Skeletal muscle satellite cell (primary cell): ENCODE measurements at regions not wholly inside any gene's neighbourhood (a gene's known extent, or its start where the extent isn't known, plus 50 kb on each side); places are given as distances from the start of the nearest gene placed in this dataset.

Experiments used
- H3K27me3 ChIP-seq: 2 replicates; pipeline ENCODE4 v1.7.0; 2013; ENCODE audit warnings: low read length; ENCODE audit not compliant: control insufficient read depth, insufficient read depth
- H3K36me3 ChIP-seq: 2 replicates; pipeline ENCODE4 v1.7.0; 2013; ENCODE audit warnings: mild to moderate bottlenecking, control low read depth, low read length; ENCODE audit not compliant: insufficient read depth
- H3K4me1 ChIP-seq: 2 replicates; pipeline ENCODE4 v1.7.0; 2013; ENCODE audit warnings: low read length; ENCODE audit not compliant: control insufficient read depth, insufficient read depth
- H3K4me2 ChIP-seq: 2 replicates; pipeline ENCODE4 v1.7.0; 2013; ENCODE audit warnings: mild to moderate bottlenecking, low read length
- H3K4me3 ChIP-seq: 2 replicates; pipeline ENCODE4 v1.7.0; 2013; ENCODE audit warnings: low read length
- H3K9ac ChIP-seq: 2 replicates; pipeline ENCODE4 v1.7.0; 2013; ENCODE audit warnings: mild to moderate bottlenecking, low read depth, low read length, moderate library complexity
- H3K9me3 ChIP-seq: replicated peaks from 2 replicates; pipeline ENCODE4 v1.7.0; 2013; ENCODE audit warnings: mild to moderate bottlenecking, control low read depth, low read length

DNA sequence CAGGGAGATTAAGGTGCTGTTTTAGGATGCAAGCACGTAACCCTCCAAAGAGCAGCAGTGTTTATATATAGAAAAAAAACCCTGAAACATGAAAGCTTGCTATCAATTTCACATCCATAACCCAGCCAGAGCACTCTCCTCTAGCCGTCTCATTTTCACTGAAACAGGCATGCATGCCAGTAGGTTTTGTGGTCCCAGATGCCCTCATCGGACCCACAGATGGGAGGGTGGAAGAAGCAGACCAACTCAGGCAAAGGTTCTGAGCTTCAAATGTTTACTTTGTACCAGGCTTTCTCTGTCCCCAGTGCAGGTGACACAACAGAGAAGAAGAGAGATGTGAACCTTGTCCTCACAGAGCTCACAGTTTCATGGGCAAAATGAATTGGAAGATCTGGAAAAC, 127.4 kb upstream of the ATP10B start:
- Histone ChIP-seq H3K4me3 (no peak overlapping the region), H3K4me2 (no peak overlapping the region), H3K4me1 (no peaks in the 10 kb centered on the region), H3K36me3 (no peaks in the 10 kb centered on the region), H3K27me3 (no peaks in the 10 kb centered on the region), H3K9ac (no peak overlapping the region), H3K9me3 (peaks cover 10% of the 10 kb centered on the region)

DNA sequence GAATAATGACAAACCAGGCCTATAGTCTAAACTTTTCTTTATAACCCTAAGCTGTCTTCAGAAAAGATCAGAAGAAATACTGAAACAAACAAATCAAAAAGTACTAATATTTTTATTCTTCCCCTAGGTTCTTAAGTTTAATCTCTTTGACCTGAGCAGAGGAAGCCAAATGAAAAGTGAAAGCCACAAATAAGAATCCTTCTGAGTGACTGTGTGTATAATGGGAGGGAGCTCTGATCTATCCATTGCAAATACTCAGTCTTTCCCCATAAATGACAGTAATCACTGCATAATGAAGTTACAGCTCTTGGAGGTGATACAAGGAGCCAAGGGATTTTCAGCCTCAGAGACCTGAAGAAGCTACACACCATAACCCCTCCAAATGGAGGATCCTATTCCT, 126.9 kb upstream of the ATP10B start:
- Histone ChIP-seq H3K36me3 (no peaks in the 10 kb centered on the region), H3K27me3 (no peaks in the 10 kb centered on the region), H3K4me3 (no peak overlapping the region), H3K4me2 (no peak overlapping the region), H3K9me3 (peaks cover 10% of the 10 kb centered on the region), H3K9ac (no peak overlapping the region), H3K4me1 (no peaks in the 10 kb centered on the region)

DNA sequence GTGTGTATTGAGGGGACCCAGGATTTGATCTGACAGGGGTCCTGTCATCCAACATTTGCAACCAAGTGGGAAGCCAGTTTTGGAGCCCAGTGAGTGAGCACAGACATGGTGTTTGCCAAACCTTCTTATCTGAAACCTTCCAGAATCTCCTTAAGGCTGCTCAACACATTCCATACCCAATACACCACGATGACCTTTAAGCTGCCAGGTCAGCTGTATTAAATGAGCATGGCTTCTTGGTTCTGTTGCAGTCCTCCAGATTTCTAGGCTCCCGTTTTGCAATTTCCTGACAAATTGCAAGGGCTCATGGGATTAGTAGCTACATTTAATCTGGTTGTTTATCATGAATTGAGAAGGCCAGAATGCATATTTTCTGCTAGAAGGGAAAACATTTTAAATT, 124.2 kb upstream of the ATP10B start:
- no peaks in the 10 kb centered on the region for H3K4me1 ChIP-seq
- H3K9ac ChIP-seq, result no peak overlapping the region

DNA sequence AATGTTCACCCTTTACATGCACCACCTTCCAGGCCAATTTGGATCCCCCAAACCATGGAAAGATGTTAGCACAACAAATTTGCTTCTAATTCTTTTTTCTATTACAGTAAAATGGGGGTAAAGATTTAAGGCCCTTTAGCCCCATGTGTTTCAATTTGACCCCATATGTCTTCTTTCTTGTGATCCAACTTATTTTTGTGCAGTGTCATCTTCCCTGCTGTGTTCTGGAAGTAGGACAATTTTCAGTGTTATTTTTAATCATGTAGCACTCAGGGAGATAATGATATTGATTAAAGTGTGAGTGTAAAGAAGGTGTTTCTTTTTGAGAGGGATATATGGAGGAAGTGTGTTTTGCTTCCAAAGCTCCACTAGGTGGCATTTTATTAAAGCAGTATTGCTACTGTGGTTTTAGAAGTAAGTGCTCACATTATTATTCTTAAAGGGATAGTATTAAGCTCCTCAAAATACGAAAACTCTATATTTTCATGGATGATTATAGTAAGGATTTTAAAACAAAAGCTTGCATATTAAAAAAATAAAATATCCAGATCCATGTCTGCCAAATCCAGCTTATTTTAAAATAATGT, 118.7 kb upstream of the ATP10B start:
- H3K9ac ChIP-seq, result no peak overlapping the region
- H3K4me1 ChIP-seq, result no peaks in the 10 kb centered on the region
- no peak overlapping the region for H3K4me3 ChIP-seq
- H3K36me3 ChIP-seq, result no peaks in the 10 kb centered on the region
- no peaks in the 10 kb centered on the region for H3K27me3 ChIP-seq
- H3K9me3 ChIP-seq, result peaks cover 3% of the 10 kb centered on the region
- H3K4me2 ChIP-seq, result no peak overlapping the region

More for the DNA sequence above, 124.2 kb upstream of the ATP10B start:
- no peaks in the 10 kb centered on the region for H3K36me3 ChIP-seq
- peaks cover 10% of the 10 kb centered on the region for H3K9me3 ChIP-seq
- H3K4me2 ChIP-seq, result no peak overlapping the region
- no peaks in the 10 kb centered on the region for H3K27me3 ChIP-seq
- no peak overlapping the region for H3K4me3 ChIP-seq

DNA sequence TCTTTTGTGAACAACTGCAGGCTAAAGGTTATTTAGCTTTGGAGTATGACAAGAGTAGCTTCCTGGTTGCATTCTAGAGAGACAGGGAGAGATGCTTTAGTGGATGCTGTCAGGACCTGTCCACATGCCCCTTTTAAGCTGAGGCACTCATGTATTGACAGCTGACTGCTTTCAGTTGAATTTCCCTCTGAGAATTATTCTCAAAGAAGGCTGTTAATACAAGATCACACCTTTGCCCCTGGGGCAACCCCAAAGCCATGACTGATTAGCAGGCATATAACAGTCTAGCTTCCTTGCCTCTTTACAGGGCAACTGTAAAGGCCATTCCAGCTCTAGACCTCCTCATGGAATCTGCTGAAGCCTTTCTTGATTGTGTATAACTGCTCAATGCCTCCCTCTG, 117.6 kb upstream of the ATP10B start:
- H3K36me3 ChIP-seq, result no peaks in the 10 kb centered on the region
- no peaks in the 10 kb centered on the region for H3K9me3 ChIP-seq
- no peak overlapping the region for H3K9ac ChIP-seq
- H3K27me3 ChIP-seq, result no peaks in the 10 kb centered on the region
- no peaks in the 10 kb centered on the region for H3K4me1 ChIP-seq
- no peak overlapping the region for H3K4me3 ChIP-seq
- H3K4me2 ChIP-seq, result no peak overlapping the region

DNA sequence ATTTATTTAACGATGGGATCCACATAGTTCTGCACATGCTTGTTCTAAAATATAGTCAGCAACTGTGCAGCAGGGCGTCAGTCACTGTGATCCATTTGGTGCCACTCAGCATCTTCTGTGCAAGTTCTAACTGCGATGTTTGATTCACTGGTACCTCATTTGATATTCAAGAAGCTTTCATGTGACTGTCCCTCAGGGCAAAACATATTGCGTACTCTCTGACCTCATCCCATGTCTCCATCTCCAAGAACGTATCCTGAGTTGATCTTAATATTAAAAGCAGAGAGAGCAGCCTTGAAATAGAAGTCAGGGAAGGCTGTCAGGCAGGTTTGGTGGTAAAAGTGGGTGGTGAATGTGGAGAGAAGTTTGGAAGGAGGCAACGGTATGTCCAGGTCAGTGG, 116.5 kb upstream of the ATP10B start:
- Histone ChIP-seq H3K4me2 (no peak overlapping the region), H3K4me1 (no peaks in the 10 kb centered on the region), H3K27me3 (no peaks in the 10 kb centered on the region), H3K4me3 (no peak overlapping the region), H3K9me3 (no peaks in the 10 kb centered on the region), H3K36me3 (no peaks in the 10 kb centered on the region), H3K9ac (no peak overlapping the region)

DNA sequence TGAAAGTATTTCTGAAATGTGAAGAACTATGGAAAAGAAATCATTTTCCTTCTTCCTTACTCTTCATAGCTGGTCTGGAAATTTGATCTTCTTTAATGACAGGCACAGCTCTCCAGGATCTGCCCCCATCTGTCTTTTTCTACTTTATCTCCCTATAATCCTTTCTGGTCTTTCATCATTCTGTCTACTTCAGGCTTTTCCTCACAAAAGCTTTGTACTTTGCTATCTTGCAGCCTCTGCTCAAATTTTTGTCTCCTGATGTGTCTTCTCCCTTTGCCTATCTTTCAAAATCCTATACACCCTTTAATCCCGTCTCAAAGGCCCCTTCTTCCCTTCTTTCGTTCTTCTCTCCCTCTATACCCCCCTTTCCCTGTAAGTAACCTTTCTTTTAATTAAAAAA, 114.9 kb upstream of the ATP10B start:
- H3K4me3 ChIP-seq, result no peak overlapping the region

DNA sequence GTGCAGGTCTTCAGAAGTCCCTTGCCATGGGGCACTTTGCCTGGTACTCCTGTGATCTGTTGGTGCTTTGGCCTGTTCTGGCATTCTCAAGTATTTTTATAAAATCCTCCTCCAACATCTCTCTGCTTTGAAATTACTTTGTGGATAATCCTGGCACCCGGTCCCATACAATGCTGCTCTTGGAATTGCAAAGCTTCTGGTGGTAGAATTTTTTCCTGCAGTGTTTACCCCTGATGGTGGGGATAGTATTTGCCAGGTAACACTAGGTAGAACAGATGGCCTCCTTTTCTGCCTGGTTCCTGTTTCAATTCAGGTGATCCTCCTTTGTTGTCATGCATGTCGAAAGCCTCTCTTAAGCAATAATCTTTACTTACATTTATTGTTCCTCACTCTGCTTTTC, 109.8 kb upstream of the ATP10B start:
- H3K9me3 ChIP-seq, result peaks cover 3% of the 10 kb centered on the region
- no peaks in the 10 kb centered on the region for H3K27me3 ChIP-seq
- H3K4me3 ChIP-seq, result no peak overlapping the region
- no peak overlapping the region for H3K4me2 ChIP-seq
- H3K4me1 ChIP-seq, result no peaks in the 10 kb centered on the region
- H3K9ac ChIP-seq, result no peak overlapping the region
- no peaks in the 10 kb centered on the region for H3K36me3 ChIP-seq

More for the DNA sequence above, 114.9 kb upstream of the ATP10B start:
- H3K9me3 ChIP-seq, result no peaks in the 10 kb centered on the region
- H3K27me3 ChIP-seq, result no peaks in the 10 kb centered on the region
- H3K36me3 ChIP-seq, result no peaks in the 10 kb centered on the region
- no peak overlapping the region for H3K9ac ChIP-seq
- no peaks in the 10 kb centered on the region for H3K4me1 ChIP-seq
- no peak overlapping the region for H3K4me2 ChIP-seq

DNA sequence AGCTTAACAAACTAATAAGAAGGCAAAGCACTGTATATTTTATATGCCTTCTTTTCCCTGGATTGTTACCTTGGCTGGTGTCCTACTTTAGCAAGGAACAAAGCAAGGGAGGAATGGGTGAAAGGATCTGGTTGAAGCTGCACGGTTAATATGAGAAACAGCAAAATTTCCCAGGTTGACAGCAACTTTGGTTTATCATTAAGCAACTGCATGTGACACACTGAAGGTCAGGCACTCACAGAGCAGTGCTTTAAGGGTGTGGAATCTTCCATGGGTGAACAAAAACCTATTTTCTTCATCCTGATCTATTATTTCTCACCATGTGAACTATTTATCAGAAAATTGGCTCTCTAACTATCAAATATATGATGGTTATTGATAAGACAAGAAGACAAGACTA, 109.0 kb upstream of the ATP10B start:
- no peak overlapping the region for H3K9ac ChIP-seq
- H3K9me3 ChIP-seq, result peaks cover 3% of the 10 kb centered on the region
- no peaks in the 10 kb centered on the region for H3K4me1 ChIP-seq
- H3K4me3 ChIP-seq, result no peak overlapping the region
- no peak overlapping the region for H3K4me2 ChIP-seq
- H3K36me3 ChIP-seq, result no peaks in the 10 kb centered on the region
- no peaks in the 10 kb centered on the region for H3K27me3 ChIP-seq

DNA sequence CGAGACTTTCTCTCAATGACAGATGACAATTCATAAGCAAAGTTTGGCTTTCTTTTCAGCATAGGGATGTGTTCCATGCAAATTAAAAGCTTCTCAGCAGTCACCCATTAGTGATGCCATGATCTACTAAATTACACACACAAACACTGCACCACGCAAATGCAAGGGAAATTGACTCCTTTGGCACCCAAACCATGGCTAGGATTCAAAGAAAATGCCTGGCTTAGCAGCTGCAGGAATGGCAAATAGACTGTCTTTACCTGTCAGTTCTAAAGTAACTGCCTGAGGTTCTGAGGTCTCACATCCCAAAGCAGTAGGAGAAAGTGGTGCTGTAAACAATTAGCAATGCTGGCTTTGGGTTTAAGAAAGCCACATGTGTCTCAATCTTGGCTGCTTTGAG, 108.6 kb upstream of the ATP10B start:
- Histone ChIP-seq H3K9ac (no peak overlapping the region), H3K4me3 (no peak overlapping the region), H3K4me2 (no peak overlapping the region), H3K9me3 (peaks cover 3% of the 10 kb centered on the region), H3K27me3 (no peaks in the 10 kb centered on the region), H3K36me3 (no peaks in the 10 kb centered on the region), H3K4me1 (no peaks in the 10 kb centered on the region)

DNA sequence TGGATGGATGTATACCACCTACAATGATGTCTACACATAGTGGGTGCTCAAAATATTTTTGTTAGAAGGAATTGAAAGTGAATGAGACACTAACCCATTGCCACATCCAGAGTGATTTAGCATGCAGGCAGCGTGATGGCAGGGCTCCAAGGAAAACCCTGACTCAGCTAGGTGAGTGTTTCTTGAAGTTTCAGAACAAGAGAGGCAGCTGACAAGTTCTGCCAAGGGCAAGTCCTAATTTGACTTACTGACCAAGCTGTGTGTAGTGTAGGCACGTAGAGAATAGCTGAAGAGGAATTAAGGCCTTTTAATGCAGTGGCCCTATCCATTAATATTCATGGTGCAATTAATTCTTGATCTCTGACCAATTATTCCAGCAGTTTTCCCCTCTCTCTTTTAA, 107.8 kb upstream of the ATP10B start:
- Histone ChIP-seq H3K4me2 (no peak overlapping the region), H3K9ac (no peak overlapping the region), H3K9me3 (peaks cover 3% of the 10 kb centered on the region), H3K36me3 (no peaks in the 10 kb centered on the region), H3K4me3 (no peak overlapping the region), H3K27me3 (no peaks in the 10 kb centered on the region), H3K4me1 (no peaks in the 10 kb centered on the region)

DNA sequence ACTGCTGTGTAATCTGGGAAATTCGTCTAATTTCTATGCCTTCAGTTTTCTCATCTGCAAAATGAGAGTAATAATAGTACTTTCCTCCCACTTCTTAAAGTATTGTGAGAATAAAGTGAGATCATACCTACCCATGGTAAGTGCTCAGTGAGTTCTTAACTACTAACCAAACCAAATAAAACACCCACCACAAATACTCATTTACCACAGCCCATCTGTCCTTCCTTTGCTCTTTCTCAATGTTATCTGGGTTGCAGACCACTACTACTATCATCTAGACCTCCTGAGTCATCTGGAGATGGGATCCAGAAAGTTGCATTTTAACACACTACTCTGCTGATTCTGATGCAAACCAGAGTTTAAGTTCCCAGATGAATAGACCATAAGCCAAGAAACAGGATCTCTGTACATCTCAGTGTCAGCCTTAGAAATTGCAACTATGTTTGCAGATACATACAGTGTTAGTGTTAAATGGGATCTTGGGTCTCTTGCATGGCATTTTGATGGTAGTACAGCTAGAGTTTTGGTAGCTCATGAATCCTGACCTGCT, 105.4 kb upstream of the ATP10B start:
- H3K4me3 ChIP-seq, result no peak overlapping the region

More for the DNA sequence above, 105.4 kb upstream of the ATP10B start:
- Histone ChIP-seq H3K9ac (no peak overlapping the region), H3K9me3 (peaks cover 3% of the 10 kb centered on the region), H3K4me1 (no peaks in the 10 kb centered on the region), H3K27me3 (no peaks in the 10 kb centered on the region), H3K36me3 (no peaks in the 10 kb centered on the region), H3K4me2 (no peak overlapping the region)
